Neural cell (in vitro differentiated cells): ENCODE measurements at regions not wholly inside any gene's neighbourhood (a gene's known extent, or its start where the extent isn't known, plus 50 kb on each side); places are given as distances from the start of the nearest gene placed in this dataset.

ENCODE experiments used
- H2AFZ ChIP-seq: fragments of 200-600, 300-800 bp; sonication (generic), shearing (Covaris generic); 2 replicates; pipeline ENCODE4 v1.6.0; 2014; ENCODE audit warnings: low read depth, mild to moderate bottlenecking, antibody characterized with exemption, low read length, moderate library complexity
- H3F3A ChIP-seq: fragments of 200-600 bp; shearing (Covaris generic); 2 replicates; pipeline ENCODE4 v1.6.1; 2016; ENCODE audit warnings: mild to moderate bottlenecking, moderate library complexity, mixed read lengths, antibody characterized with exemption, low read length; ENCODE audit not compliant: insufficient read depth, poor library complexity, severe bottlenecking
- H3K27ac ChIP-seq: fragments of 200-600, 300-800 bp; sonication (generic), shearing (Covaris generic); 2 replicates; pipeline ENCODE4 v1.5.1; 2014; ENCODE audit warnings: mild to moderate bottlenecking, low read length, moderate library complexity
- H3K27me3 ChIP-seq: fragments of 300-800, 200-600 bp; sonication (generic), shearing (Covaris generic); 2 replicates; pipeline ENCODE4 v1.6.0; 2014; ENCODE audit warnings: mild to moderate bottlenecking, low read depth, low read length, moderate library complexity; ENCODE audit not compliant: insufficient read depth
- H3K36me3 ChIP-seq: fragments of 300-800, 200-600 bp; sonication (generic), shearing (Covaris generic); 2 replicates; pipeline ENCODE4 v1.5.1; 2014; ENCODE audit warnings: mild to moderate bottlenecking, antibody characterized with exemption, low read length, moderate library complexity; ENCODE audit not compliant: insufficient read depth
- H3K4me2 ChIP-seq: fragments of 300-800, 200-600 bp; sonication (generic), shearing (Covaris generic); 2 replicates; pipeline ENCODE4 v1.6.0; 2014; ENCODE audit warnings: mild to moderate bottlenecking, low read length
- H3K4me3 ChIP-seq: fragments of 300-800, 200-600 bp; sonication (generic), shearing (Covaris generic); 2 replicates; pipeline ENCODE4 v1.5.1; 2014; ENCODE audit warnings: mild to moderate bottlenecking, low read length, moderate library complexity
- H3K79me2 ChIP-seq: fragments of 200-600 bp; shearing (Covaris generic); replicated peaks from 2 replicates; pipeline ENCODE4 v1.6.0; 2014; ENCODE audit warnings: mild to moderate bottlenecking, low read length, moderate library complexity; ENCODE audit not compliant: insufficient read depth
- H3K9ac ChIP-seq: fragments of 300-800, 200-600 bp; sonication (generic), shearing (Covaris generic); 2 replicates; pipeline ENCODE4 v1.6.1; 2016; ENCODE audit warnings: mild to moderate bottlenecking, low read length, mixed read lengths
- H3K9me2 ChIP-seq: fragments of 200-600 bp; shearing (Covaris generic); 2 replicates; pipeline ENCODE4 v1.6.1; 2016; ENCODE audit warnings: mild to moderate bottlenecking, low read length, mixed read lengths; ENCODE audit not compliant: insufficient read depth
- H3K9me3 ChIP-seq: fragments of 200-600, 300-800 bp; sonication (generic), shearing (Covaris generic); 2 replicates; pipeline ENCODE4 v1.6.1; 2016; ENCODE audit warnings: mild to moderate bottlenecking, mixed run types, low read length, moderate library complexity, mixed read lengths
- H4K20me1 ChIP-seq: fragments of 200-600 bp; shearing (Covaris generic); 2 replicates; pipeline ENCODE4 v1.6.1; 2016; ENCODE audit warnings: mild to moderate bottlenecking, mixed run types; ENCODE audit not compliant: insufficient read depth
- EP300 ChIP-seq: fragments of 450-650 bp; conservative IDR thresholded peaks from 2 replicates; pipeline ENCODE4 v1.6.1; 2014; ENCODE audit warnings: antibody characterized with exemption, mild to moderate bottlenecking, moderate library complexity; ENCODE audit not compliant: poor library complexity, severe bottlenecking
- EZH2 ChIP-seq: fragments of 200-600, 300-800 bp; shearing (Covaris generic), sonication (generic); IDR thresholded peaks from 2 replicates; pipeline ENCODE4 v1.6.1; 2014; ENCODE audit warnings: antibody characterized with exemption, low read length, borderline replicate concordance, mild to moderate bottlenecking; ENCODE audit not compliant: insufficient read depth, poor library complexity, severe bottlenecking
- MXI1 ChIP-seq: fragments of 450-650 bp; conservative IDR thresholded peaks from 2 replicates; pipeline ENCODE4 v1.6.1; 2014; ENCODE audit warnings: antibody characterized with exemption, mild to moderate bottlenecking; ENCODE audit not compliant: poor library complexity, severe bottlenecking
- POLR2AphosphoS5 ChIP-seq: IDR thresholded peaks from 2 replicates; pipeline ENCODE4 v1.6.1; 2012
- RAD21 ChIP-seq: fragments of 450-650 bp; conservative IDR thresholded peaks from 2 replicates; pipeline ENCODE4 v1.6.1; 2014; ENCODE audit warnings: antibody characterized with exemption, mild to moderate bottlenecking, moderate library complexity
- REST ChIP-seq: IDR thresholded peaks from 2 replicates; pipeline ENCODE4 v1.6.1; 2012; ENCODE audit warnings: borderline replicate concordance
- SMC3 ChIP-seq: fragments of 450-650 bp; conservative IDR thresholded peaks from 2 replicates; pipeline ENCODE4 v1.6.1; 2014; ENCODE audit warnings: antibody characterized with exemption, mild to moderate bottlenecking, moderate library complexity; ENCODE audit not compliant: poor library complexity
- TAF1 ChIP-seq: IDR thresholded peaks from 2 replicates; pipeline ENCODE4 v1.6.1; 2012; ENCODE audit warnings: low read depth
- TF ChIP-seq, protein P1 (sequence below): fragments of 450-650 bp; IDR thresholded peaks from 2 replicates; pipeline ENCODE4 v1.5.1; 2014; ENCODE audit warnings: antibody characterized with exemption, mild to moderate bottlenecking, moderate library complexity; ENCODE audit not compliant: poor library complexity, severe bottlenecking

DNA sequence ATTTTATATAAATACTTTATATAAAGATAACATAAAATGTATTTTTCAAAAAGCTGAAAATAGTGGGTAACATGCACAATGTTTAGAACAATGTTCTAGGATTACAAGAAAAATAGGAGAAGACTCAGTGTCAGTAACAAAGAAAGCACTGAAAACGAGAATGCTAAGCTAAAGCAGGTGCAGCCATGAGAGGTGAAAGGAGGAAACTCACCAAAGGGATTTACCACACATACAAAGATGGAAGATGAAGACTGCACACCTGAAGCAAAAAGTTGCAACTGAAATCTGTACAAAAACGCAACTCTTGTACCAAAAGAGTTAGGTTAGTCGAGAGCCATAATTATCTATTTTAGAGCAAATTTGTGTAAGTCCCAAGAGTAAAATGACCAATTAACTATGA is 1176.1 kb downstream of the LRFN5 start:
- TF ChIP-seq SMC3 (no peak), POLR2AphosphoS5 (no peak), EP300 (no peak), RAD21 (no peak), TAF1 (no peak), EZH2 (no peak)
- Histone ChIP-seq H3K9ac (no peak overlapping the region), H3K9me2 (no peaks in the 10 kb centered on the region), H3F3A (no peaks in the 10 kb centered on the region), H3K36me3 (no peaks in the 10 kb centered on the region), H3K79me2 (no peaks in the 10 kb centered on the region), H3K4me3 (no peak overlapping the region), H3K9me3 (no peaks in the 10 kb centered on the region), H3K27me3 (no peaks in the 10 kb centered on the region), H4K20me1 (no peaks in the 10 kb centered on the region), H3K4me2 (no peak overlapping the region), H3K27ac (no peak overlapping the region), H2AFZ (no peak overlapping the region)

GRCh38 chr14:42778984-42779383 is 1172.3 kb downstream of the LRFN5 start:
- H3K27me3 ChIP-seq = no peaks in the 10 kb centered on the region
- H3K4me2 ChIP-seq = no peak overlapping the region
- no peak overlapping the region for H3K4me3 ChIP-seq
- no peaks in the 10 kb centered on the region for H4K20me1 ChIP-seq
- H3K9ac ChIP-seq = no peak overlapping the region
- no peak overlapping the region for H3K27ac ChIP-seq
- no peaks in the 10 kb centered on the region for H3F3A ChIP-seq
- H3K9me2 ChIP-seq = no peaks in the 10 kb centered on the region
- no peaks in the 10 kb centered on the region for H3K36me3 ChIP-seq
- TF ChIP-seq REST (no peak), EZH2 (no peak), RAD21 (no peak), EP300 (no peak), POLR2AphosphoS5 (no peak)
- TF ChIP-seq, protein P1, sequence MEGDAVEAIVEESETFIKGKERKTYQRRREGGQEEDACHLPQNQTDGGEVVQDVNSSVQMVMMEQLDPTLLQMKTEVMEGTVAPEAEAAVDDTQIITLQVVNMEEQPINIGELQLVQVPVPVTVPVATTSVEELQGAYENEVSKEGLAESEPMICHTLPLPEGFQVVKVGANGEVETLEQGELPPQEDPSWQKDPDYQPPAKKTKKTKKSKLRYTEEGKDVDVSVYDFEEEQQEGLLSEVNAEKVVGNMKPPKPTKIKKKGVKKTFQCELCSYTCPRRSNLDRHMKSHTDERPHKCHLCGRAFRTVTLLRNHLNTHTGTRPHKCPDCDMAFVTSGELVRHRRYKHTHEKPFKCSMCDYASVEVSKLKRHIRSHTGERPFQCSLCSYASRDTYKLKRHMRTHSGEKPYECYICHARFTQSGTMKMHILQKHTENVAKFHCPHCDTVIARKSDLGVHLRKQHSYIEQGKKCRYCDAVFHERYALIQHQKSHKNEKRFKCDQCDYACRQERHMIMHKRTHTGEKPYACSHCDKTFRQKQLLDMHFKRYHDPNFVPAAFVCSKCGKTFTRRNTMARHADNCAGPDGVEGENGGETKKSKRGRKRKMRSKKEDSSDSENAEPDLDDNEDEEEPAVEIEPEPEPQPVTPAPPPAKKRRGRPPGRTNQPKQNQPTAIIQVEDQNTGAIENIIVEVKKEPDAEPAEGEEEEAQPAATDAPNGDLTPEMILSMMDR = no peak
- H2AFZ ChIP-seq = no peak overlapping the region
- H3K79me2 ChIP-seq = no peaks in the 10 kb centered on the region
- no peaks in the 10 kb centered on the region for H3K9me3 ChIP-seq

DNA sequence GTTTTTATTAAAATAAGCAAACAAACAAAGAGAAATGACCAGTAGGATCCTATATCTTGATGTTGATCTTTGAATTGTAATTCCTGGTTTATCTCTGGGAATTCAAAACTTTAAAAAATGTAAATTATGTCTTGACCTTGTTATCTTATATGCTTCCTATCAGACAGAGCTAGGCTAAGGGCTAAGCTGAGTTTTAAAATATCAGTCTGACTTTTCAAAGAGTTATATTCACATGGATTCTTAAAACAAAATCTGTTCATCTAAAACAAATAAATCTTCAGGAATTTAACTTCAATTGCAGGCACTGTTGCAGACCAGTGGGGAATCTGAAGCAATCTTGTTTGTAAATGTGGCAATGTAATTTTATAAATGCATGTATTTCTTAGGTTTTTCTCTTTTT is 1144.1 kb downstream of the LRFN5 start:
- Histone ChIP-seq H3K27ac (no peak overlapping the region), H3K9me3 (no peaks in the 10 kb centered on the region), H3K79me2 (no peaks in the 10 kb centered on the region), H3K4me3 (no peak overlapping the region), H3K4me2 (no peak overlapping the region), H3K9ac (no peak overlapping the region), H3F3A (no peaks in the 10 kb centered on the region), H4K20me1 (no peaks in the 10 kb centered on the region), H3K9me2 (no peaks in the 10 kb centered on the region), H3K36me3 (no peaks in the 10 kb centered on the region), H2AFZ (no peak overlapping the region), H3K27me3 (no peaks in the 10 kb centered on the region)
- no peak for TF ChIP-seq REST
- no peak for TF ChIP-seq EP300
- no peak for TF ChIP-seq EZH2
- TF ChIP-seq POLR2AphosphoS5 = no peak
- TF ChIP-seq MXI1 = no peak
- TF ChIP-seq, protein P1 = no peak
- no peak for TF ChIP-seq SMC3
- no peak for TF ChIP-seq TAF1
- TF ChIP-seq RAD21 = no peak
